Osteoblast (primary cell): ENCODE measurements at regions not wholly inside any gene's neighbourhood (a gene's known extent, or its start where the extent isn't known, plus 50 kb on each side); places are given as distances from the start of the nearest gene placed in this dataset.
A peak's percentile ranks its signal among the peaks of the same experiment; 100 is the strongest.

Experiments used
- DNase-seq: peaks from one replicate; pipeline ENCODE4 v3.0.0; 2011; ENCODE audit warnings: low spot score, mixed read lengths; ENCODE audit not compliant: insufficient read length; ENCODE audit errors: missing footprints
- H2AFZ ChIP-seq: 2 replicates; pipeline ENCODE4 v1.6.0; 2011; ENCODE audit warnings: mild to moderate bottlenecking, low read length
- H3K27ac ChIP-seq: 2 replicates; pipeline ENCODE4 v1.5.1; 2011; ENCODE audit warnings: mild to moderate bottlenecking, low read depth, low read length, moderate library complexity
- H3K27me3 ChIP-seq: 2 replicates; pipeline ENCODE4 v1.6.0; 2012; ENCODE audit warnings: mild to moderate bottlenecking, control low read depth, inconsistent platforms, low read length, moderate library complexity; ENCODE audit not compliant: insufficient read depth
- H3K36me3 ChIP-seq: 2 replicates; pipeline ENCODE4 v1.5.1; 2011; ENCODE audit warnings: mild to moderate bottlenecking, low read length, control low read depth, moderate library complexity; ENCODE audit not compliant: insufficient read depth
- H3K4me1 ChIP-seq: 2 replicates; pipeline ENCODE4 v1.5.1; 2011; ENCODE audit warnings: mild to moderate bottlenecking, low read length, control low read depth, moderate library complexity; ENCODE audit not compliant: insufficient read depth
- H3K4me2 ChIP-seq: 2 replicates; pipeline ENCODE4 v1.6.0; 2011; ENCODE audit warnings: mild to moderate bottlenecking, low read length; ENCODE audit not compliant: insufficient read depth
- H3K4me3 ChIP-seq: fragments of 200-600 bp; sonication (generic); 3 replicates; pipeline ENCODE4 v1.5.1; 2012; ENCODE audit warnings: mild to moderate bottlenecking, low read length, inconsistent platforms; ENCODE audit not compliant: insufficient read depth
- H3K79me2 ChIP-seq: 2 replicates; pipeline ENCODE4 v1.6.0; 2012; ENCODE audit warnings: mild to moderate bottlenecking, low read length, control low read depth, inconsistent platforms; ENCODE audit not compliant: insufficient read depth
- H3K9me3 ChIP-seq: 2 replicates; pipeline ENCODE4 v1.5.1; 2011; ENCODE audit warnings: low read depth, low read length, control low read depth
- H4K20me1 ChIP-seq: 2 replicates; pipeline ENCODE4 v1.6.0; 2012; ENCODE audit warnings: mild to moderate bottlenecking, low read length, control low read depth; ENCODE audit not compliant: insufficient read depth
- CTCF ChIP-seq: IDR thresholded peaks from 2 replicates; pipeline ENCODE4 v1.5.1; 2011; ENCODE audit warnings: mild to moderate bottlenecking, low read depth, low read length, moderate library complexity; ENCODE audit errors: extremely low read depth

GRCh38 chr5:58264276-58264675 lies 195.6 kb downstream of the PLK2 start:
- H3K9me3 ChIP-seq: no peaks in the 10 kb centered on the region
- H3K4me2 ChIP-seq: no peak overlapping the region
- no peaks in the 10 kb centered on the region for H3K27me3 ChIP-seq
- H3K27ac ChIP-seq: no peak overlapping the region
- no peaks in the 10 kb centered on the region for H3K79me2 ChIP-seq
- no peak overlapping the region for H3K4me3 ChIP-seq
- peaks cover 22% of the 10 kb centered on the region for H3K4me1 ChIP-seq
- DNase-seq: no peak
- H2AFZ ChIP-seq: no peak overlapping the region
- TF ChIP-seq CTCF: no peak
- H4K20me1 ChIP-seq: no peaks in the 10 kb centered on the region
- H3K36me3 ChIP-seq: no peaks in the 10 kb centered on the region

GRCh38 chr5:58263296-58263695 lies 196.6 kb downstream of the PLK2 start:
- H3K79me2 ChIP-seq: no peaks in the 10 kb centered on the region
- H3K4me2 ChIP-seq: no peak overlapping the region
- H3K27ac ChIP-seq: no peak overlapping the region
- no peaks in the 10 kb centered on the region for H3K27me3 ChIP-seq
- no peak for TF ChIP-seq CTCF
- no peaks in the 10 kb centered on the region for H3K9me3 ChIP-seq
- H4K20me1 ChIP-seq: no peaks in the 10 kb centered on the region
- H2AFZ ChIP-seq: no peak overlapping the region
- H3K4me1 ChIP-seq: peaks cover 25% of the 10 kb centered on the region
- no peak for DNase-seq
- H3K4me3 ChIP-seq: no peak overlapping the region
- H3K36me3 ChIP-seq: no peaks in the 10 kb centered on the region

DNA sequence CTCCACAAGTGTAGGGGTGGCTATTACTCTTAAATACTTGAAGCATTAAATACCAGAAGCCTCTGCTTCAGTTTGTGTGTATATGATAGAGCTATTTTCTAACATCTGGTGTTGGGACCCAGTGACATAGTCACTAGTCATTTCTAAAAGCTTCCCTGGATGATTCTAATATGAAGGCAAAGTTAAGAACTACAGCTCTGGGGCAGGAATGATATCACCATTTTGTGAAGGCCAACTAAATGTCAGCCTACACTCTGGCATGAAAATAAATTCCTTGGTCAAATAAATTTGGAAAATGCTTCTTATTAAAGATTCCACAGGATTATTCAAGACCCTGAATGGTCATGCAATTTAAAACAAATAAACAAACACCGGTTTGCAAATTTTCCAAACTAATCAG lies 197.7 kb downstream of the PLK2 start:
- no peak overlapping the region for H3K4me2 ChIP-seq
- no peaks in the 10 kb centered on the region for H4K20me1 ChIP-seq
- H3K4me1 ChIP-seq: peaks cover 25% of the 10 kb centered on the region
- peak overlapping the region; percentile 29 for H3K27ac ChIP-seq
- H3K79me2 ChIP-seq: no peaks in the 10 kb centered on the region
- H3K9me3 ChIP-seq: no peaks in the 10 kb centered on the region
- H2AFZ ChIP-seq: no peak overlapping the region
- TF ChIP-seq CTCF: no peak
- no peaks in the 10 kb centered on the region for H3K27me3 ChIP-seq
- no peak overlapping the region for H3K4me3 ChIP-seq
- DNase-seq: no peak
- no peaks in the 10 kb centered on the region for H3K36me3 ChIP-seq

GRCh38 chr5:58261605-58262004 lies 198.3 kb downstream of the PLK2 start:
- DNase-seq: peak; percentile 86
- Histone ChIP-seq H3K36me3 (no peaks in the 10 kb centered on the region), H3K4me1 (peaks cover 24% of the 10 kb centered on the region), H3K4me2 (peak overlapping the region; percentile 36), H3K27me3 (no peaks in the 10 kb centered on the region), H3K4me3 (no peak overlapping the region), H3K9me3 (no peaks in the 10 kb centered on the region), H4K20me1 (no peaks in the 10 kb centered on the region), H3K79me2 (no peaks in the 10 kb centered on the region), H2AFZ (peak overlapping the region; percentile 44), H3K27ac (peak overlapping the region; percentile 29)
- TF ChIP-seq CTCF: no peak
